Superior temporal gyrus (tissue), 1 donor: ENCODE measurements at regions not wholly inside any gene's neighbourhood (a gene's known extent, or its start where the extent isn't known, plus 50 kb on each side); places are given as distances from the start of the nearest gene placed in this dataset.
"Not testable (repeated sequence)": the region's sequence is repeated elsewhere in the genome, so short reads cannot be mapped to it uniquely, and the experiment has no call there.

Experiments used
- DNase-seq: peaks from one replicate; pipeline ENCODE4 v3.0.0-alpha.2; 2016; ENCODE audit errors: extremely low spot score

DNA sequence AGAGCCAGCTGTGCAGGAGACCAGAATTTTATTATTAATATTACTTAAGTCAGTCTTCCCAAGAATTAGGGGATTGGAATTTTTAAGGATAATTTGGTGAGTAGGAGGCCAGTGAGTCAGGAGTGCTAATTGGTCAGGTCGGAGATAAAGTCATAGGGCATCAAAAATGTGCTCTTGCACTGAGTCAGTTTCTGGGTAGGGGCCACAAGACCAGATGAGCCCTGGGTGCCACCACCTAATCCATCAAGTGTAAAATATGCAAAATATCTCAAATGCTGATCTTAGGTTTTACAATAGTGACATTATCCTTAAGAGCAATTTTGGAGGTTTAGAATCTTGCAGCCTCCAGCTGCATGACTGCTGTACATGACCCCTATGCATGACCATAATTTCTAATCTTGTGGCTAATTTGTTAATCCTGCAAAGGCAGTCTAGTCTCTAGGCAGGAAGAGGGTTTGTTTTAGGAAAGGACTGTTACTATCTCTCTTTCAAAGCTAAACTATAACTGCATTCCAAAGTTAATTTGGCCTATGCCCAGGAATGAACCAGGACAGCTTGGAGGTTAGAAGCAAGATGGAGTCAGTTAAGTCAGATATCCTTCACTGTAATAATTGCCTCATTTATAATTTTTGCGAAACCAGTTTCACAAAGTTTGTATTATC lies 215.9 kb downstream of the RNF152 start:
- DNase-seq: no peak

DNA sequence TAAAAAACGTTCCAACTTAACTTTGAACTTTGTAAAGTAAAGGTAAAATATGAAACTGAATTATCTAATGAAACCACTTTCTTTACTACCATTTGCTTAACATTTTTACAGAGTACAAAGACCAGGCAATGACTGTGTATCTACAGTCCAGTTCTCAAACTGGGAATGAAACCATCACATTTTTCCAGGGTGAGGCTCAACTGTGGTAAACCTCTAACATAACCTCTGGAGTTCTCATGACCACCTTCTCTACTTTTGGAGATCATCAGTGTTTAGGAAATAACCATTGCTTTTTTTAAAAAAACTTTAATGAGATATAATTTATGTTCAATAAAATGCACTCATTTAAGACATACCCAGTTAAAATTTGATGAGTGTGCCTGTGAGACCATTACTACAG lies 223.5 kb downstream of the RNF152 start:
- no peak for DNase-seq

DNA sequence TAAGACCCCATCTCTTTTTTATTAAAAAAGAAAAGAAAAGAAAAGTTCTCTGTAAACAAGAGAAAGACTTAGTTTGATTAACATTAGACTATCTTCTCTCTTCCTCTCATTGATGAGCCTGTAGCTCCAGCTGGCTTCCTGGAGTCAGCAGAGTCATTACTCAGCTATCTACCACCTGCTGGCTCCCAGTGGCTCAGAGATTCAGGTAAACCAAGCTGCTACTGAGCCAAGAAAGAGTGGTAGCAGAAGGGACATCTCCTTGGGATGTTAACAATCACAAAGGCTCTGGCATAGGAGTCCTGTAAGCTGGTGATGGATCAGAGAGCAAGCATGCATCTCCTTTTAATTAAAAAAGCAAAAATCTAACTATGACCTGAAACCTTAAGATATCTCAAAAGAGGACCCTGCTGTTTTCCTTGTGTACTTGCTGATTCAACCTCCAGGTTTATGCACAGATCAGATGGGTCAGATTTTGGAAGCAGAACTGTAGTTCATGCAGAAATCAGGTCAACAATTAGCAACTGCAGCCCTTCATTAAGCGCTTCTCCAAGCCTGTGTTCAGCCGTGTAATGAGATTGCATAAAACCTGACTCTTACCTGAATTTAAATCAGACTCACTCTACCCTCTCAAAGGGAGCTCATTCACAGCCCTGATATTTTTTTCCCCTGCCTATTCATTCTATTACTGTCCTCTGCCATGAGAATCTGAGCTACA lies 225.8 kb downstream of the RNF152 start:
- DNase-seq: no peak

DNA sequence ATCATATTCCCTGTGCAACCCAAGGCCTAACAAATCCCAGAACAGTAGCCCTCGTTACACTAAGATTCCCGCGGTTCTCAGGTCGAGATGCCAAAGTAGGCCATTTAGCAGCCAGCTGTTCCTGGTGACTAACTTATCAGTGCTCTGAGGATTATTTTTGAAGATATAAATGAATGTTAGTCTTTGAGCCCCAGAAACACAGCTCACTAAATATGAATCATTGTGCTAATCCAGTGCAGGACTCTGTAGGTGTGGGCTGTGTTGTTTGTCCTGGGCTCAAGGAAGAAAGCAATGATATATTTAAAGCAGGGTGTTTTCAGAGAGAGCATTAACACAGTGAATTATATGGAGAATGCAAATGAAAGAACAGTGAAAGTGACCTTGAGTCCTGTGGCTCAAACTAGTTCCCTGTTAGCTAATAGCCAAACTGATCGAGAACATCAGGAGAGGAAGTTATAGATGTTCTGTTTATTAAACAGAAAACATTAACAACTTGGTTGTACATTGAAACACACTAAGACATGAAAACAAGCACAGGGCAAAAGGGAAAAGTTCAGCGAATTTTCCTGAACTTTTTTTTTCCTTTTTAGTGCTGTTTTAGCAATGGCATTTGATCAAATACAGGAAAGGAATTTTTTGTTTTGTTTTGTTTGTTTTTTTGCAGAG lies 228.3 kb downstream of the RNF152 start:
- no peak for DNase-seq

DNA sequence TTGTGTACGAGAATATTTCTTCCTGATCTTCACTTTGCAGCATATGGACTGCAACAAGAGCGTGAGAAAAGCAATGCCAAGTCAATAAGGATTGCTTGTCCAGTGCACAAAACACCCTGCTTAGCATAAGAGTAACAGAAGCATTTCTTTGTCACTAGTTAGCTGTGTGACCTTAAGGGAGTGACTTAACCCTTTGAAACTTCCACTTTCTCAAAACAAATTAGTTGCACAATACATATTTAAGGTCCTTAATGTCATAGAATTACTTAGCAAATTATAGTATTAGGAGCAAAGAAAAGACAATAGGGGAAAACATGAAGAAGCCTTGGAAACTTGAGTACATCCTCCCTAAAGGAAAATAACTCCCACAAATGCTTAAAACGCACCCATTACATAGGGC lies 230.1 kb downstream of the RNF152 start:
- DNase-seq: no peak

DNA sequence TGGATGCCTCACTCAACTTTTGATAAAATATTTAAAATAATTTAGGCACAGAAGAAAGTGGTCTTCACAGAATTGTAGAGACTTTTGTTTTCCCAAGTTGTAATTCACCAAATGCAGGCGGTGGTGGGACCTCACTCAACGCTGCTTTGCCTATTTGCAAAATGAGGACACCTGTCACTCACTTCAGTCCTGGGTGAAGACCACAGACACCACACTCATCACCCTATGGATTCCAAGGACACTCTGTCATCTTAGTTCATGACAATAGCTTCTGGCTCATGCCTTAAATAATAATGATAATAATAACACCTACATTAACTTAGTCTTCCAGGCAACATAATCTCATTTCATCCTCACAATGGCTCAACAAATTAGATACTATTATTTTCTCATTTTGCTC lies 234.4 kb downstream of the RNF152 start:
- no peak for DNase-seq

DNA sequence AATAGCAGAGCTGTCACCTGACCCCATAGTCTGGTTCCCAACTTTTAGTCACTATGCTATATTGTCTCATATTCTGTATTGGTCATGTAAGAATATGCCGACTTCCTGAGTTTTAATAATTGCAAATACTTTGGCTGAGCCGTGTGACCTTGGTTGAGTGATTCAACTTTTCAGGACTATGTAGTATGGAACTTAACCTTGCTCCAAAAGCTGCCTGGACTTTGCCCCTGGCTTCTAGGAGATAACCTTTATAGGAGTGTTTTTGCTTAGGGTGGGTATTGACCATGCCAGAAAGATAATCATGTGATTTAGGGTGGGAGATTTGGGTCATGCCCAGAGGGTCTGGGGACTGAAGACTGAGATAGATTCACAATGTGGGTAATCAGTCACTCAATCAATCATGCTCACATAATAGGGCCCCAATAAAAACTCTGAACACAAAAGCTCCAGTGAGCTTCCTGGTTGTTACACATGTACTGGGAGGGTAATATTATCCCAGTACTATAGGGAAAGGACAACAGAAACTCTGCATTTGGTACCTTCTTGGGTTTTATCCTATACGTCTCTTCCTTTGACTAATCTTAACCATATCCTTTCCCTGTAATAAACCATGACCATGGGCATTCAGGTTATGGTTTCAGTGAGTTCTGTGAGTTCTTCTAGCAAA lies 235.6 kb downstream of the RNF152 start:
- DNase-seq: no peak

DNA sequence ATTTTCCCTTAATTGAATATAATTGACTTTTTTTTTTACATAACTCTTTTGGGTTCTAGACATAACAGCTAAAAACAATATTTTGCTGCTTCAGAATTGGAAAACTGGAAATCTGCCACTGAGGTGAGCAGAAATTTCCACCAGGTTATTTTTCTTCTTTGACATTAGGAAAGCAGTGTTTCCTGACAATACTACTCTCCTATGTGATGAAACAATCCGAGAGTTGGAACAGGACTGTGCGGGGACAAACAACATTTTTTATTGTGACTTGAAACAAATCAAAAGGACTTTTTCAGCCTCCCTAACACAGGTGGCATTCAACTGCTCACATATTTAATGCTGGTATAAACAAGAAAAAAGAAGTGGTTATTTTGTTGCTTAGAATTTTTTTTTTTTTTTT lies 237.2 kb downstream of the RNF152 start:
- no peak for DNase-seq

DNA sequence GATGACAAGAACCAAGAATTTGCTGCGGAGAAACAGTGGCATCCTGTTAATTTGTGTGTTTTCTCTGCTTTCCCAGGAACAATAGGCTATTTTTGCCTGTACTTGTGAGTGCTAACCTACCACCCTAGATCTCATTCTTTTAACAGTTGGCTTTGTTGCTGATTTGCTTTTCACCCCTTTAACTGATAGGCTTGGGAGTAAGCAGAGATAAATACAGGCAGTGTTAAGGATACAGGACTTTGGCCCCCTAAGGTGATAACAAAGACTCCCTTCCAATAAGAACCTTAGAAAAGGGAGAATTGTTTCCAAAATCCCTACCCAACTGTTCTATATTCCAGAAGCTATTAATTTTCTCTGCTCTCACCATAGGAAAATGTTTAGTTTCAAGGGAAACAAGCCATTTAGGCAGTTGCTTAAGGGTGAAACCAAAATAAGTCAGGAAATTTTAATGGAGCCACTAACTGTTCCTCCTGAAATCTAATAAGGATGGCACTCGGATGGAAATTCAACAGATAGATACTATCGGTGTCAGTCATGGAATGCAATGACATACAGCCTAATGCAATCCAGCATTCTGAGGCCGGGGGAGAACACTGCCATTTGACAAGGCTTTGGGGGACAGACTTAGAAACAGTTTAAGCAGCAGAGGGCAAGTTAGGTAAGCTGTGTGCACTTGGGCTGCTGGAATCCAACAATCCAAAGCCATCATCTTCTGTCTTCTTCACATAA lies 238.8 kb downstream of the RNF152 start:
- DNase-seq: no peak

DNA sequence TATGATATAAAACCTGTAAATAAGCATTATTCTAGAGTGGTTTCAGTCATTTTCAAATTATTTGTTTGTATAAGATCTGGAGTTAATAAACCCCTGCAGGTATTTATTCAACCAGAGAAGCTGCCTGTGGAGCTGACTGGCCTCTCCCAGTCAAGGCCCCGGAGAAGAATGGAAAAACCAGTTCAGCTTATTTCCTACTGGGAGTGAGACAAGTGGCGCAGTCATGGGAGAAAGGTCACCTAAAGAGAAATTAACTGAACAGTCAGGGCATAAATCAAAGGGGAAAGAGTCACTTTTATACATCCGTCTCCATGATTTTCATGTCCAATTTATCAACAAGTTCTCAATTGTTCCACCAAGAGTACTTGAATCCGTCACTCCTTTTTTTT lies 240.9 kb downstream of the RNF152 start:
- DNase-seq: no peak

DNA sequence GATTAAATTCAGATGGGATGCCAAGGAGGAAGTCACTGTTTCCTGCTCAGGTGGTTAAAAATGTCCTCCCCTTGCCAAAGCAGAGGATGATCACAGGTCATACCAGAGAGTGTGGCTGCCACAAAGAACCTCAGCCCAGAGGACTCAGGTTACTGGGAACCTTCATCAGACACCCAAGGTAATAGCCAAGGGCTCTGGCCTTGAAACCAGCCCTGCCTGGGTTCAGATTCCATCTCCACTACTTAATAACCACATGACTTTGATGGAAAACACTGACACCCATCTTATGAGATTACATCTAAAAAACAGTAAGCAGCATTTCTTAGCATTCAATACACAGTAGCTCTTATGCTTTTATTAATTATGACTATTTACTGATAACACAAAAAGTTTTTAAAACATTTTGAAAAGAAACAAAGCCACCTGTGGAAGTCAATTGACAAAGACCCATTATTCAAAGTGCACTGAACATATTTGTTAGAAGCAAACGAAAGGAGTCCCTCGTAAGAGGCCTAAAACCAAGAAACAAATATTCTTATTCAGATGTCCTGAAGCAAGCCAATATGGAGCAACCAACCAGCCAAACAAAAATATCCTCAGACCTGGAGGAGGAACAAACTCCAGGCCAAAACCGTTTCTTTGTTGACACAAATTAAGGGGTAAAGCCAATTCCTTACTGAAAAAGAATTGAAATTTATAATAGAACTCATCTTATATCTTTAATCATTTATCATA lies 241.5 kb downstream of the RNF152 start:
- DNase-seq: no peak

DNA sequence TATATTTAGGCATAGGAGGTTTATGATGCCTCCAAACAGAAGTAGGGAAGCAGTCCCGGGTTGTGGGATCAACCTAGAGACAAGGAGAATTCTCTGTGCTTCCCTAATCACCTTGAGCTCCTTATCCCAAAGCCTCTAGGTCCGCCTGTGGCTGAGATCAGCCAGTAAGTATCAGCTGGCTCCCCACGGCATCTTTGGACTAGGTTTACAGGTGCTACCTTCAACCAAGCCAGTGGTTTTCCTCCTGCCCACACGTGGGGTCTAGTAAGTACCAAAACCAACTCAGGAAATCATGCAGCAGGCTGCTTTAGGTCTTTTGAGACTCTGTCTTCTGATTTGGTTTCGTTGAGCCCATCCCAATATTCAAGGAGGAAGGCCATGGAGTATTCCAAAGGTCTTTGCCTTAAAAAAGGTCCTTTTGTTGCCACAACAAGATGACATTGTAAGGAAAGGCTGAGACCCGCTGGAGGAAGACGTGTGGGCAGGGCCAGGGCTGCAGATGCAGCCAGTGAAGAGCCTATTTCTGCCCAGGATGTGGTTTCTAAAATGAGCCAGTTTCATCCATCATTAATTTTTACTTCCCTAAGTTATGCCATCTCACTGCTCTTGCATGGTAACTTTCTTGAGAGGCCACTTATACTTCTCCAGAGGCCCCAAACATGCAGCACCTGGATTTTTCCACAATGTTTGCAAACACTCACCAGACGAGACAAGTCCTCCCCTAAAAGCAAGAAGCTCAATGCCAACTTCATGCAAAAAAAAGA lies 248.7 kb downstream of the RNF152 start:
- no peak for DNase-seq

DNA sequence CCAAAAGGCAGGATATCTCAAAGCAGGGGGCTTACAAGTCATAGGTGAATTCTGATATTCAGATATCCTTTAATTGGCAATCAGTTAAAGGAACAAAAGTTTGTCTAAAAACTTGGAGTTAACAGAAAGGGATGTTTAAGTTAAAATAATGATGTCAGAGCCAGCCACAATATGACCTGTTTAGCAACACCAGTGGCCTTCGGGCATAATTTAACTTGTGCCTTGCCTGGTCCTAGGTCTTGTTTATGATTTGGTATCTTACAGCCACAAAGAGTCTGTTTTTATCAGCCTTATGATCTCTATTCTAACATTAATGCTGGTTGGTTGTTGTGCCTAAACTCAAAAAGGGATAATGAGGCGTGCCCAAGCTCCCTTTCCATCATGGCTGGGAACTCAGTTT lies 252.9 kb downstream of the RNF152 start:
- DNase-seq: no peak

DNA sequence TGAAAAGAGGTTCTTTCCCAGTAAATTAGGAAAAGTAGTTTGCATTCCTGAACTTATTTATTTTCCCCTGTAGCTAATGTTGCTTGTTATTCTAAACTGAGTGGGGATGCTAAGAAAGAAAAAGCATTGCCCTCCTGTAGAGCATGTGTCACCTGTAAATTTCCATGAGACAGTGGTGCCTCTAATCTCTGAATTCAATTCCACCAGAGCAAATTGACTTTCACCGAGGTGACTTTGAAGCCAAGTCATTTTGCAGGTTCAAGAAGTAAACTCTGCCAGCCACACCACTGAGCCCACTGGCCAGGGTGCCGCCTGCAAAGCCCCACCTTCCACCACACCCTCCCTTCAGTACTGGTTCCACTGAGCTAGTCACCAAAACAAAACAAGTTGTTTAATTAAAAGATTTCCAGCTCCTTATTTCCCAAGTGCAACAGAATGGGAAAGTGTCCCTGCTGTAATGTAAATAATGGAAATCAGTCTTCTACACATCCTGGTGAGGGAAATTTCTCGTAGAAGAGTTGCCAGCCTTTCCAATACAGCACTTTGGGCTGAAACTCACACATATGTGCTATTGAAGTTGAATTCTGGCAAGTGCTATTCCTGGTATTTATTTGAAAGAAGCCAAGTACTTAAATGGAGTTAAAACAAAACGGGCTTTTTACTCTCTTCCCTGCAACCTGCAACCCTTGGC lies 254.8 kb downstream of the RNF152 start:
- no peak for DNase-seq

DNA sequence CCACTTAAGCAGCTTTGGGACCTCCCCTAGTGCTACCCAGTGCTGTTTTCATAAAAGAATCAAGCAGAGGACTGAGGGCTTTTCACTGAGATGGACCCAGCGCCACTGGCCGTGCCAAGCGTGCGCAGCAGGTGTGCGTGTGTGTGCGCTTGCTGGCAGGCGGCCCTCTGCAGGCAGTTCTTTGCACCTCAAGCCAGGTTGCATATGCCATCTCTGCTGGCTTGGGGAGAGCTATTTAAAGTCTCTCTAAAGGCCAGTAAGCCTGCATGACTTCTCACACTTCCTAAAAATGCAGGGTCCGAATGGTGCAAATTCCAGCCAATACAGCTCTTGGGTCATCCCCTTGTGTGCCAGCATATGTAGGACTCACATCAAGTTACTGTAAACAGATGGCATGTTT lies 255.5 kb downstream of the RNF152 start:
- DNase-seq: no peak

DNA sequence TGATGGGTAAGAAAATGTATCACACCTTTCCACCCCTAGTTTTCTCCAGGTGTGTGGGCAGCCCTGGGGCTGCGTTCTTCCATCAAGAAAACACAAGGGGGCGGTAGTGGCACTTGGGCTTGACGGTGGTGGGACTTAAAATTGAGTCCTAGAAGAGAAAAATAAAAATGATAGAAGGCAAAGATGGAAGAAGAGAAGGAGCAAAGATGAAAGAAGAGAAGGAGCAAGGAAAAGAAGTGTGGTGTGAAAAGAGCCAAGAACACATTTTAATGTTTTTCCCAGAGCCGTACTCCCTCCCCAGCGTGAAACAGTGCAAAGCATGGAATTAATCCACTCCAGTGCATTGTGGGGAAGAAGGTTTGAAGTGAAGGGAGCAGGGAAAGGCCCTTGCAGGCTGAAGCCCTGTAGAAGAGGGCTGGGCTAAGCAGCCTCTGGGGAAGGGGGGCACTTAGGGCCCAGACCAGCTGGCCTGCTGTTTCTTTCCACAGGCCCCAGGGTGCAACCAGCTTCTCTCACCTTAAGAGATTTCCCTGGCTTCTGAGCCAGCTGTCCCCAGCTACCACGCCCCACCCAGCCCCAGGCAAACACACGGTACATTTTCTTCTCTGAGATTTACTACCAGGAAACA lies 256.8 kb downstream of the RNF152 start:
- peak; percentile 64 for DNase-seq

DNA sequence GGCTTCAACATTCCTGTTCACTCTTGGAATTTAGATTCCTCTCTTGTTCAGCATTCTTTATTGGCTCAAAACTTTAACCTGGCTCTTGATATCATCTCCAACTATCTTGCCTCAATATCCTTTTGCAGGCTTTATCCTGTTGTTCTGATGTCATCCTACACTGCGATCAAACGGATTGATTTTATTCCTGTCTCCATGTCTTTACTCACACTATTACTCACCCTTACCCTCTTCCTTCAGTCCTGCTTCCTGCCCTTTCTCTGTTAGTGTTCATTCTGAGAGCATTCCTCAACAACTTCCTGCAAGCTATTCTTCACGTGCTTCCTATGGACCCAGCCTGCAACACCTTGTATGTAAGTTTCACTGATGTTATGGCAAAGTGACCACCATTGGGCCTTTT lies 264.7 kb downstream of the RNF152 start:
- DNase-seq: no peak

DNA sequence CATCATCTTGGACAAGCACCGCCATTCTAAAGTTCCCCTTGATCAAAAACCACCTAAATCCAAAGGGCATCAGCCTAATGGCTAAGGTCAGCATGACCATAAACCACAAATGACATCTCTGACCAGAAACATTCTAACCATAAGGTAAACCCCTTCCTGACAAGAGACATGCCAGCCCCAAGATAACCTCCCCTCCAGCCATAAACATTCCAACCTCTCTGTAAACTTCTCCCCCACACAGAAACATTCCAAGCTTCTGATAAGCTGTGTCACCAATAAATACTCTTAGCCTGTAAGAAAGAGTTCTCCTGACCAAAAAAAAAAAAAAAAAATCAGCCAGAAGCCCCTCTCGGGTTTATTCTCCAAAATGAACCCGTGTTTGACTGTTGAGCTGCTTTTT lies 268.2 kb downstream of the RNF152 start:
- not testable (repeated sequence) for DNase-seq

DNA sequence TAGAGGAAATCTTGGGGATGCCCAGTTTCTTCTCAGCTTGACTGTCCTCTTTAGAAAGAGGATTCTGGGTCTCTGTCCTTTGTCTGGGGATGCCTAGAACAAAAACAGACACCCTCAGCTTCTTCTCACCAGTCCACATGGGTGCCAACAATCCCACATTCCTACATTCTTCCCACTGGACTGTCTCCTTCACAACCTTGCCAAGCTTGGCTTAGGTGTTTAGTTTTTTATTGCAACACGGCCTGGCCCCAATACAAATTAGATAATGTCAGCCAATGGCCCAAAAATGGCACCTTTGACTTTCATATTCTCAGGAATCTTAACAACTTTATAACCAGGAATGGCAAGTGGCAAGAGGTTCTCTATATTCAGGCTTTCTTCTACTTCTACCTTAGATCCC lies 273.0 kb downstream of the RNF152 start:
- no peak for DNase-seq
